Left kidney (tissue), 1 donor: ENCODE measurements at regions not wholly inside any gene's neighbourhood (a gene's known extent, or its start where the extent isn't known, plus 50 kb on each side); places are given as distances from the start of the nearest gene placed in this dataset.
"Not testable (repeated sequence)": the region's sequence is repeated elsewhere in the genome, so short reads cannot be mapped to it uniquely, and the experiment has no call there.

ENCODE experiments used
- DNase-seq: peaks from one replicate; pipeline ENCODE4 v3.0.0-alpha.2; 2013

- DNase-seq: no peak
Measured at GRCh38 chr16:59527206-59527997, 793.3 kb upstream of the GOT2 start.

- no peak for DNase-seq
Measured at GRCh38 chr16:59522826-59523225, 788.7 kb upstream of the GOT2 start.

DNA sequence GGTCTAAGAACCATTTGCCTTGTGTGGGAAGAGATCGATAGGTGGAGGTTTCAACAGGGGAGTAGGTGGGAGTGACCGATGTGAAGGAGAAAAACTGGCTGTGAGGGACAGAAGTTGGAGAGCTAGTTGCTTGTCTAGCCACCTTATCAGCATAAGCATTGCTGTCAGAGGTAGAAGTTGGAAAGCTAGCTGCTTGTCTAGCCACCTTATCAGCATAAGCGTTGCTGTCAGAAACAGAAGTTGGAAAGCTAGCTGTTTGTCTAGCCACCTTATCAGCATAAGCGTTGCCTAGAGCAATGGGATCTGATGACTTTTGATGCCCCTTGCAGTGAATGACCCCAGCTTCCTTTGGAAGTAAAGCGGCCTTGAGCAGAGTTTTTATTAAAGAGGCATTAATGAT is 784.6 kb upstream of the GOT2 start:
- not testable (repeated sequence) for DNase-seq

- no peak for DNase-seq
Measured at GRCh38 chr16:59514651-59515050, 780.5 kb upstream of the GOT2 start.

- DNase-seq: no peak
Measured at GRCh38 chr16:59510008-59510424, 775.9 kb upstream of the GOT2 start.

DNA sequence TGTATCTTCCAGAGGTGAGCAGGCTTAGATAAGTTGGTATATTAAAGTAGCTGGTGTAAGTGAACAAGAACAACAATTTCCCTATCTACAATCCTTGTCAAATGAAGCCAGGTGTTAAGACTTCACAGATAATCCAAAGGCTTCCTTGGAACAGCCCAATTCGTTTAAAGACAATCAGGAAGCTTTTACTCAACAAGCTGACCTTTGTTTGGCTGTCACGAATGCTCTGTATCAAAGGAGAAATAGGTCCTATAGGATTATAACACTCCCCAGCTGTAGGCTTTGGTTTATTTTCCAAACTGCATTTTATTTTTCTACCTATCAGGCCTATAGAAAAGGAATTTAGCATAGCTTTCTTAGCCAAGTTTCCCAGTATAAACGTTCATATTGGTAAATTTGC is 766.5 kb upstream of the GOT2 start:
- DNase-seq: no peak

DNA sequence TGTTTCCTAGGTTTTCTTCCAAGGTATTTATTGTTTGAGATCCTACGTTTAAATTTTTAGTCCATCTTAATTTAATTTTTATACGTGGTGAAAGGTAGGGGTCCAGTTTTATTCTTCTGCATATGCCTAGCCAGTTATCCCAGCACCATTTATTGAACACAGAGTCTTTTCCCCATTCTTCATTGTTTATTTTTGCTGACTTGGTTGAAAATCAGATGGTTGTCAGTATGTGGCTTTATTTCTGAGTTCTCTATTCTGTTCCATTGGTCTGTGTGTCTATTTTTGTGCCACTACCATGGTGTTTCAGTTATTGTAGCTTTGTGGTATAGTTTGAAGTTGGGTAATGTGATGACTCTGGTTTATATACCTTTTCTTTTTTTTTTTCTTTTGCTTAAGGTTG is 753.0 kb upstream of the GOT2 start:
- no peak for DNase-seq

DNA sequence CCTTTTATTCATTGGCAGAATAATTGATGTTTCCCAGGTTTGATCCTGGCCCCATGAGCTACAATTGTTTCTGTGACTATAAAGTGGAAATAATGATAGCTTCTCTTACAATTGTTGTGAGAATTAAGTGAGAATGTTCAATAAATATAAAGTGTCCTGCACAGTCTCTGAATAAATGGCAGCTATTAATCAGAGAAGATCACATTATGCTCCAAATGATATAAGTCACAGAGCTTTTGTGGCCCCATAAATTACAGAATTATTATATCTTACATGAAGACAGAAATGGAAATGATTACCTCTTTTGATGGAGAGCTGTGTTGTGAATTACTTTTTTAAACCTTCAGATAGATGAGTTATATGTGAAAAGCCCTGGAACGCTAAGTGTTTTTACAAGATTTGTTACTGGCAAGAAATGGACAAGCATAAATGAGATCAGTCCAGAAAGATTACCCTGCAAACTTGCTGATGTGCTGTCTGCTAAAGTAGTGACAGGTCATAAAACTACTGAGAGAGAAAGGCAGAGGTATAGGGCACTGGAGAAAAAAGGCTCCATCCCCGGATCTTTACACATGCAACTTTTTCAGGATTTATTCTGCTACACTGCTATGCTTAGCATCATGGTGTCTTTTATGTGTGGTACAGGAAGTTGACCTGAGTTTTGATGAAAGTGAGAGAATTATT is 750.9 kb upstream of the GOT2 start:
- no peak for DNase-seq

- no peak for DNase-seq
Measured at GRCh38 chr16:59478838-59479237, 744.7 kb upstream of the GOT2 start.

GRCh38 chr16:59470556-59470955 is 736.4 kb upstream of the GOT2 start:
- DNase-seq: no peak

- peak; percentile 29 for DNase-seq
Measured at GRCh38 chr16:59469266-59469665, 735.1 kb upstream of the GOT2 start.

DNA sequence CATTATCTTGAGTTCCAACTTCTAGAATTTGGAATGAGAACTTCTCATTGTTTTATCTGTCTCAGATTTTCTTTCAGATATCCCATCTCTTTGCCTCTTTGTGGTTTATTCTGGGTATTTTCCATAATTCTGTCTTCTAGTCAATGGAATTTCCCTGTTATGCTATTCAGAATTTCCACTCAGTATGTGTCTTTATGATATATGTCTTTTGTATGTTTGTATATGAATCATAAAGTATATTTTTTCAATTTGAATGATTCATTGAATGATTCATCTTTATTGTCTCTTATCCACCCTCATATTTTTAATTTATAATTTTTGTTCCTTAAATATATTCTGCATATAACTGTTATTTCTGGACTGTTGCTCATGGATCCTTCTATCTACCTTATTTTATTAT is 729.7 kb upstream of the GOT2 start:
- no peak for DNase-seq

DNA sequence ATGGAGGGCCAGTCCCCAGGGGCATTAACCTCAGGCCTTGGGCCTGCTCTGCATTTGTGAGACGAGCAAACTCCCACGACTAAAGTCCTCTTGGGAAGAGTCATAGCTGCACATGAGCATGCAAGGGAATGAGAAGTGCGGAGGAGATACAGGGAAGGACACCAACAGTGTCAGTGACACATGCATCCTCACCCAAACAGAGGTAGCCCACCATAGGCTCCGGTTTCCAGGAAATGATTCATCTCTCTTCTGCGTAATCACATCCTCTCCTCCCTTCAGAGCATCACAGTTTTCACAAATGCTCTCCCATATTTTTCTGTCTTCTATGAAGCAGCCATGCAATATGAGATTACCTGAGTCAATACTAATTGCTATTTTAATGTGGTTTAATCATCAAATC is 725.7 kb upstream of the GOT2 start:
- no peak for DNase-seq

GRCh38 chr16:59455497-59455896 is 721.4 kb upstream of the GOT2 start:
- DNase-seq: peak; percentile 10

GRCh38 chr16:59450513-59450912 is 716.4 kb upstream of the GOT2 start:
- DNase-seq: not testable (repeated sequence)

DNA sequence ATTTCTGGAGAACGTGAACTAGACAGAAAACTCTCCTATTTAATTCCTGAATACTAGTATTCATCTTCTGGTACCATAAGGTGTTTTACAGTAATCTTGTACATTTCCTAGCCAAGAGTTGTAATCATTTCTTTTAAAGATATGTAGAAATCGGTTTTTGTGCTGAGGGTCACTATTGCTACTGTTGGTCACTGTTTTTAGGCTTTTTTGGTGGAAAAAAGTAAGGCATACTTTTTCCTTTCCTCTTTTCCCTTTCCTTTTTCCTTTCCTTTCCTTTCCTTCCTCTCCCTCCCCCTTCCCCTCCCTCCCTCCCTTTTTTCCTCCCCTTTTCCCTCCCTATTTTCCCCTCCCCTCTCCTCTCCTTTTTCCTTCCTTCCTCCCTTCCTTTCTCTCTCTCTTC is 706.4 kb upstream of the GOT2 start:
- no peak for DNase-seq

GRCh38 chr16:59432896-59433295 is 698.8 kb upstream of the GOT2 start:
- no peak for DNase-seq

- no peak for DNase-seq
Measured at GRCh38 chr16:59432276-59432675, 698.2 kb upstream of the GOT2 start.

- DNase-seq: no peak
Measured at GRCh38 chr16:59424714-59425273, 690.7 kb upstream of the GOT2 start.

GRCh38 chr16:59411961-59412841 is 678.1 kb upstream of the GOT2 start:
- no peak for DNase-seq

- DNase-seq: no peak
Measured at GRCh38 chr16:59410451-59410850, 676.3 kb upstream of the GOT2 start.

DNA sequence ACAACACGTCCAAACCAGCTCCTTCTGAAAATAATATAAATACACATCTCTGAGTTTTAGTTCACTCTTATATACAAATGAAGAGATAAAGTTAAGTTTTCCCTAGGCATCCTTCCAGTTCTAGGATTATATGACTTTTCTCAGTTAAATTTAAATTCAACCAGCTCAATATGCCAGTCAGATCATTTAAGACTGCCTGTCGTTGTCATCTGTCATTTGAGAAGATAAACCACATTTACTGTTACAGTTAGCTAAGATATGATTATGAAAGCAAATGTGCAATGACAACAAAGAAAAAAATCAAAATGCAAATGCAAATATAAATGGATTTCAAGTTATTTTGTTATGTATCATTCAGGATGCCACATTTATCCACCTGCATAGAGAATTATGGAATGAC is 671.7 kb upstream of the GOT2 start:
- DNase-seq: no peak

GRCh38 chr16:59404509-59404908 is 670.4 kb upstream of the GOT2 start:
- DNase-seq: no peak
